H9 (cell line): ENCODE measurements at regions not wholly inside any gene's neighbourhood (a gene's known extent, or its start where the extent isn't known, plus 50 kb on each side); places are given as distances from the start of the nearest gene placed in this dataset.
"Not testable (repeated sequence)": the region's sequence is repeated elsewhere in the genome, so short reads cannot be mapped to it uniquely, and the experiment has no call there.

Experiments
- DNase-seq: peaks from one replicate; pipeline ENCODE4 v3.0.0-alpha.2; 2017
- H2AFZ ChIP-seq: one replicate; pipeline ENCODE4 v1.6.1; 2013; ENCODE audit warnings: mild to moderate bottlenecking, low read length, control low read depth, moderate library complexity
- H2AK5ac ChIP-seq: 2 replicates; pipeline ENCODE4 v1.6.1; 2013; ENCODE audit warnings: low read length, control low read depth, mixed read lengths; ENCODE audit not compliant: insufficient read length
- H2BK120ac ChIP-seq: one replicate; pipeline ENCODE4 v1.6.1; 2013; ENCODE audit warnings: low read depth, mild to moderate bottlenecking, low read length, control low read depth, inconsistent platforms; ENCODE audit not compliant: poor library complexity, severe bottlenecking
- H2BK12ac ChIP-seq: 2 replicates; pipeline ENCODE4 v1.6.1; 2013; ENCODE audit warnings: low read length, control low read depth, mixed read lengths, low read depth; ENCODE audit not compliant: insufficient read length
- H2BK15ac ChIP-seq: 2 replicates; pipeline ENCODE4 v1.6.1; 2013; ENCODE audit warnings: low read depth, low read length, control low read depth
- H2BK20ac ChIP-seq: one replicate; pipeline ENCODE4 v1.6.1; 2013; ENCODE audit warnings: low read depth, mild to moderate bottlenecking, low read length, control low read depth, inconsistent platforms; ENCODE audit not compliant: poor library complexity, severe bottlenecking
- H2BK5ac ChIP-seq: 2 replicates; pipeline ENCODE4 v1.6.1; 2013; ENCODE audit warnings: low read length, control low read depth, mixed read lengths; ENCODE audit not compliant: insufficient read length
- H3K14ac ChIP-seq: 2 replicates; pipeline ENCODE4 v1.6.1; 2013; ENCODE audit warnings: low read length, control low read depth; ENCODE audit not compliant: insufficient read depth
- H3K18ac ChIP-seq: 2 replicates; pipeline ENCODE4 v1.6.1; 2013; ENCODE audit warnings: low read depth, mild to moderate bottlenecking, mixed read lengths, low read length, control low read depth; ENCODE audit not compliant: insufficient read length
- H3K23ac ChIP-seq: 2 replicates; pipeline ENCODE4 v1.6.1; 2013; ENCODE audit warnings: low read length, control low read depth, mixed read lengths, low read depth; ENCODE audit not compliant: insufficient read length
- H3K23me2 ChIP-seq: 2 replicates; pipeline ENCODE4 v1.6.1; 2013; ENCODE audit warnings: low read depth, mild to moderate bottlenecking, mixed read lengths, low read length, control low read depth; ENCODE audit not compliant: insufficient read length, poor library complexity, severe bottlenecking
- H3K27ac ChIP-seq: 2 replicates; pipeline ENCODE4 v1.5.1; 2013; ENCODE audit warnings: low read length, control low read depth, mixed read lengths, low read depth; ENCODE audit not compliant: insufficient read length
- H3K27me3 ChIP-seq: 2 replicates; pipeline ENCODE4 v1.6.1; 2013; ENCODE audit warnings: low read length, control low read depth, inconsistent platforms; ENCODE audit not compliant: insufficient read depth
- H3K4ac ChIP-seq: 2 replicates; pipeline ENCODE4 v1.6.1; 2013; ENCODE audit warnings: low read depth, mild to moderate bottlenecking, control low read depth, inconsistent platforms, low read length, moderate library complexity
- H3K4me1 ChIP-seq: 2 replicates; pipeline ENCODE4 v1.6.1; 2013; ENCODE audit warnings: low read length, control low read depth, inconsistent platforms; ENCODE audit not compliant: insufficient read depth
- H3K4me2 ChIP-seq: 2 replicates; pipeline ENCODE4 v1.6.1; 2013; ENCODE audit warnings: low read length, control low read depth, mixed read lengths; ENCODE audit not compliant: insufficient read length, insufficient read depth
- H3K56ac ChIP-seq: 2 replicates; pipeline ENCODE4 v1.6.1; 2013; ENCODE audit warnings: low read depth, mild to moderate bottlenecking, mixed read lengths, low read length, control low read depth; ENCODE audit not compliant: insufficient read length
- H3K79me1 ChIP-seq: 2 replicates; pipeline ENCODE4 v1.6.1; 2013; ENCODE audit warnings: low read depth, mild to moderate bottlenecking, moderate library complexity, low read length, control low read depth, inconsistent platforms; ENCODE audit not compliant: insufficient read depth, poor library complexity, severe bottlenecking
- H3K79me2 ChIP-seq: 2 replicates; pipeline ENCODE4 v1.6.1; 2013; ENCODE audit warnings: low read length, control low read depth, inconsistent platforms; ENCODE audit not compliant: insufficient read depth
- H3K9ac ChIP-seq: 2 replicates; pipeline ENCODE4 v1.6.1; 2013; ENCODE audit warnings: low read length, control low read depth, mixed read lengths; ENCODE audit not compliant: insufficient read length; ENCODE audit errors: extremely low read depth
- H3K9me3 ChIP-seq: one replicate; pipeline ENCODE4 v1.6.1; 2013; ENCODE audit warnings: low read depth, low read length, inconsistent platforms; ENCODE audit not compliant: control insufficient read depth
- H3T11ph ChIP-seq: one replicate; pipeline ENCODE4 v1.6.1; 2013; ENCODE audit warnings: mild to moderate bottlenecking, low read length, control low read depth, inconsistent platforms
- H4K20me1 ChIP-seq: one replicate; pipeline ENCODE4 v1.6.1; 2013; ENCODE audit not compliant: control insufficient read depth, insufficient read length, insufficient read depth
- H4K5ac ChIP-seq: 2 replicates; pipeline ENCODE4 v1.6.1; 2013; ENCODE audit warnings: low read depth, mild to moderate bottlenecking, mixed read lengths, low read length, control low read depth; ENCODE audit not compliant: insufficient read length
- H4K8ac ChIP-seq: replicated peaks from 2 replicates; pipeline ENCODE4 v1.6.1; 2013; ENCODE audit warnings: low read length, control low read depth, mixed read lengths, low read depth; ENCODE audit not compliant: insufficient read length
- H4K91ac ChIP-seq: 2 replicates; pipeline ENCODE4 v1.6.1; 2013; ENCODE audit warnings: low read depth, mild to moderate bottlenecking, moderate library complexity, mixed read lengths, low read length, control low read depth; ENCODE audit not compliant: insufficient read length
- H3K27ac Mint-ChIP-seq, 3 experiments: 2 replicates in 2 of 3; 3 replicates in 1 of 3; pipeline ENCODE4 v1.8.0; 2020 to 2021; ENCODE audit warnings: mixed read lengths in 3 of 3, mild to moderate bottlenecking in 1 of 3, moderate library complexity in 1 of 3
- H3K27me3 Mint-ChIP-seq: 2 replicates; pipeline ENCODE4 v1.8.0; 2021; ENCODE audit warnings: low read depth, mild to moderate bottlenecking, moderate library complexity, mixed read lengths
- H3K36me3 Mint-ChIP-seq, 3 experiments: 2 replicates in 2 of 3; 3 replicates in 1 of 3; pipeline ENCODE4 v1.8.0; 2020 to 2021; ENCODE audit warnings: low read depth in 3 of 3, mixed read lengths in 3 of 3; ENCODE audit not compliant: insufficient read depth in 1 of 3
- H3K4me1 Mint-ChIP-seq, 2 experiments: 2 replicates each; pipeline ENCODE4 v1.8.0; 2020; ENCODE audit warnings: mixed read lengths in 2 of 2
- H3K4me3 Mint-ChIP-seq, 2 experiments: 2 replicates in 1 of 2; 3 replicates in 1 of 2; pipeline ENCODE4 v1.8.0; 2020 to 2021; ENCODE audit warnings: mild to moderate bottlenecking in 2 of 2, mixed read lengths in 2 of 2, moderate library complexity in 1 of 2
- H3K9me3 Mint-ChIP-seq, 2 experiments: 2 replicates in 1 of 2; 3 replicates in 1 of 2; pipeline ENCODE4 v1.8.0; 2020; ENCODE audit warnings: mild to moderate bottlenecking in 2 of 2, mixed read lengths in 2 of 2, moderate library complexity in 1 of 2
- WGBS: extraction: QIAGEN DNeasy Blood & Tissue Kit; methylation state at CpG from one replicate; pipeline ENCODE4 v1.1.7; 2013; ENCODE audit warnings: missing lambda C conversion rate, low lambda C conversion rate, mixed read lengths; ENCODE audit not compliant: insufficient read length; ENCODE audit errors: extremely low coverage; 5-methylcytosine and 5-hydroxymethylcytosine counted together

- not testable (repeated sequence) for H3K27ac ChIP-seq, H3K18ac ChIP-seq, H3K56ac ChIP-seq, H2BK5ac ChIP-seq, H3K27me3 Mint-ChIP-seq, H4K20me1 ChIP-seq, H3K36me3 Mint-ChIP-seq, H4K5ac ChIP-seq, H3K79me2 ChIP-seq, H3K9me3 ChIP-seq, H2BK20ac ChIP-seq, H3K9ac ChIP-seq, H3K4ac ChIP-seq, H2BK120ac ChIP-seq, H3K27me3 ChIP-seq, H3K4me2 ChIP-seq, H3T11ph ChIP-seq, H2BK15ac ChIP-seq, H3K27ac Mint-ChIP-seq, H3K14ac ChIP-seq, H2AK5ac ChIP-seq, H3K4me1 Mint-ChIP-seq, H4K91ac ChIP-seq, H3K4me3 Mint-ChIP-seq, H3K79me1 ChIP-seq, H4K8ac ChIP-seq, H3K9me3 Mint-ChIP-seq, H2AFZ ChIP-seq, H3K23ac ChIP-seq, H3K4me1 ChIP-seq, H3K23me2 ChIP-seq, DNase-seq, H2BK12ac ChIP-seq
- WGBS, result no CpG with 5 or more reads among the region's 10 CpGs
Observed at GRCh38 chr4:3961091-3961672, 195.0 kb downstream of the ADRA2C start.

GRCh38 chr4:3964572-3965278 lies 198.5 kb downstream of the ADRA2C start:
- H3K9me3 ChIP-seq, H3K4me1 Mint-ChIP-seq, H3K18ac ChIP-seq, H3K27me3 ChIP-seq, H3K4me1 ChIP-seq, H3K27ac Mint-ChIP-seq, H3K23ac ChIP-seq, H3K9me3 Mint-ChIP-seq, H3K4me2 ChIP-seq, H4K91ac ChIP-seq, H2BK120ac ChIP-seq, H3T11ph ChIP-seq, H3K4ac ChIP-seq, H2BK15ac ChIP-seq, H3K79me2 ChIP-seq, H3K27ac ChIP-seq, H3K14ac ChIP-seq, H4K20me1 ChIP-seq, H3K9ac ChIP-seq, H3K4me3 Mint-ChIP-seq, H2BK5ac ChIP-seq, H3K56ac ChIP-seq, H2BK12ac ChIP-seq, H4K8ac ChIP-seq, H3K36me3 Mint-ChIP-seq, DNase-seq, H3K79me1 ChIP-seq, H2AFZ ChIP-seq, H2AK5ac ChIP-seq, H3K23me2 ChIP-seq, H3K27me3 Mint-ChIP-seq, H2BK20ac ChIP-seq, H4K5ac ChIP-seq: not testable (repeated sequence)
- no CpG with 5 or more reads among the region's 24 CpGs for WGBS
